Endothelial cell of umbilical vein (primary cell): ENCODE measurements at regions not wholly inside any gene's neighbourhood (a gene's known extent, or its start where the extent isn't known, plus 50 kb on each side); places are given as distances from the start of the nearest gene placed in this dataset.

ENCODE experiments used
- BruUV-seq: library from RNA; stranded (reverse); fragments of 400-500 nt; replicated peaks from 2 replicates; lab custom pipeline; 2021; lab: Mats Ljungman, UMichigan
- CTCF ChIA-PET: fragments of 300-600, 350-600 bp; sonication (Branson Sonifier 250); formaldehyde crosslinking; loops from one replicate; lab custom pipeline; 2021; ENCODE audit warnings: antibody characterized with exemption, inconsistent platforms; lab: Charles Lee
- POLR2A ChIA-PET: fragments of 300-600, 350-600 bp; sonication (Branson Sonifier 250); formaldehyde crosslinking; loops from one replicate; lab custom pipeline; 2021; ENCODE audit warnings: antibody characterized with exemption, inconsistent platforms; lab: Charles Lee
- DNase-seq: peaks from one replicate; pipeline ENCODE4 v3.0.0-alpha.2; 2011; ENCODE audit warnings: low read depth, low spot score
- FAIRE-seq: peaks from 2 replicates; lab custom pipeline; 2011; peaks lifted over from hg19 to GRCh38; lab: Jason Lieb, UNC
- H2AFZ ChIP-seq: 2 replicates; pipeline ENCODE4 v1.6.0; 2012; ENCODE audit warnings: low read depth, low read length, control low read depth, inconsistent platforms
- H3K27ac ChIP-seq: 2 replicates; pipeline ENCODE4 v1.5.1; 2011; ENCODE audit warnings: low read depth, mild to moderate bottlenecking, control low read depth, low read length, moderate library complexity; ENCODE audit not compliant: insufficient read depth
- H3K27me3 ChIP-seq, 2 experiments: 2 replicates each; pipeline versions ENCODE4 v1.6.0 to v1.6.1; 2011; ENCODE audit warnings: low read length in 2 of 2, mixed read lengths in 1 of 2; ENCODE audit not compliant: control insufficient read depth in 2 of 2, insufficient read depth in 2 of 2
- H3K36me3 ChIP-seq, 2 experiments: 2 replicates in 1 of 2; 3 replicates in 1 of 2; pipeline ENCODE4 v1.5.1; 2011; ENCODE audit warnings: low read length in 2 of 2, mild to moderate bottlenecking in 1 of 2, moderate library complexity in 1 of 2; ENCODE audit not compliant: control insufficient read depth in 2 of 2, insufficient read depth in 2 of 2; ENCODE audit errors: extremely low read depth in 1 of 2
- H3K4me1 ChIP-seq: 3 replicates; pipeline ENCODE4 v1.5.1; 2011; ENCODE audit warnings: mild to moderate bottlenecking, low read length; ENCODE audit not compliant: control insufficient read depth, insufficient read depth; ENCODE audit errors: extremely low read depth
- H3K4me2 ChIP-seq: 2 replicates; pipeline ENCODE4 v1.6.1; 2011; ENCODE audit warnings: low read length, control low read depth, mixed read lengths; ENCODE audit not compliant: insufficient read depth
- H3K4me3 ChIP-seq, 3 experiments: fragments of 200-600 bp in 1 of 3; sonication (generic), shearing (Covaris generic) in 1 of 3; replicated peaks in 1 of 3; 2 replicates each; pipeline ENCODE4 v1.5.1; 2011 to 2016; ENCODE audit warnings: control low read depth in 3 of 3, low read length in 3 of 3, mild to moderate bottlenecking in 2 of 3, inconsistent platforms in 1 of 3, low read depth in 1 of 3, moderate library complexity in 1 of 3; ENCODE audit not compliant: insufficient read depth in 1 of 3
- H3K79me2 ChIP-seq: 2 replicates; pipeline ENCODE4 v1.6.0; 2012; ENCODE audit warnings: low read length, inconsistent platforms; ENCODE audit not compliant: control insufficient read depth, insufficient read depth
- H3K9ac ChIP-seq: replicated peaks from 2 replicates; pipeline ENCODE3; 2011; ENCODE audit warnings: low read length, control low read depth; ENCODE audit not compliant: insufficient read depth; ENCODE audit errors: extremely low read depth
- H3K9me1 ChIP-seq: replicated peaks from 3 replicates; pipeline ENCODE4 v1.6.0; 2011; ENCODE audit warnings: mild to moderate bottlenecking, low read length; ENCODE audit not compliant: control insufficient read depth, insufficient read depth; ENCODE audit errors: extremely low read depth
- H3K9me3 ChIP-seq: replicated peaks from 2 replicates; pipeline ENCODE4 v1.5.1; 2012; ENCODE audit warnings: low read length, inconsistent platforms; ENCODE audit not compliant: control insufficient read depth, insufficient read depth
- H4K20me1 ChIP-seq: replicated peaks from 2 replicates; pipeline ENCODE3; 2011; ENCODE audit warnings: mild to moderate bottlenecking, low read length; ENCODE audit not compliant: control insufficient read depth, insufficient read depth; ENCODE audit errors: extremely low read depth
- EZH2 ChIP-seq: IDR thresholded peaks from 2 replicates; pipeline ENCODE4 v1.6.1; 2012; ENCODE audit warnings: borderline replicate concordance, low read depth, mild to moderate bottlenecking, moderate library complexity, low read length, inconsistent platforms; ENCODE audit not compliant: severe bottlenecking
- FOS ChIP-seq: IDR thresholded peaks from 2 replicates; pipeline ENCODE4 v1.6.1; 2011; ENCODE audit warnings: mild to moderate bottlenecking, low read length, moderate library complexity, borderline replicate concordance; ENCODE audit not compliant: insufficient read depth
- GATA2 ChIP-seq: IDR thresholded peaks from 2 replicates; pipeline ENCODE4 v1.7.0; 2011; ENCODE audit warnings: low read depth, mild to moderate bottlenecking, moderate library complexity, mixed read lengths, low read length; ENCODE audit not compliant: insufficient read length, insufficient read depth
- JUN ChIP-seq: IDR thresholded peaks from 2 replicates; pipeline ENCODE4 v1.6.1; 2011; ENCODE audit warnings: borderline replicate concordance, low read depth; ENCODE audit not compliant: insufficient read length, insufficient read depth
- MAX ChIP-seq: IDR thresholded peaks from 2 replicates; pipeline ENCODE4 v1.6.1; 2011; ENCODE audit not compliant: insufficient read depth, insufficient read length
- MYC ChIP-seq: IDR thresholded peaks from one replicate; pipeline ENCODE4 v1.6.1; 2011; ENCODE audit warnings: mild to moderate bottlenecking, low read depth, low read length
- POLR2A ChIP-seq: IDR thresholded peaks from 2 replicates; pipeline ENCODE4 v1.6.1; 2012; ENCODE audit warnings: low read depth, mild to moderate bottlenecking, control low read depth, low read length
- POLR2AphosphoS5 ChIP-seq: IDR thresholded peaks from 2 replicates; pipeline ENCODE4 v1.6.1; 2012; ENCODE audit warnings: low read depth, mild to moderate bottlenecking, control low read depth, low read length, moderate library complexity; ENCODE audit not compliant: insufficient read depth
- dilution Hi-C: fragments of 300-500 bp; cut with MboI; formaldehyde crosslinking; loops from one replicate; pipeline ENCODE4 v1.15.0; 2019; ENCODE audit warnings: low sequenced_read_pairs; ENCODE audit not compliant: extremely low pct_ligation_motif_present
- intact Hi-C: fragments of 100-400 bp; cut with micrococcal nuclease; formaldehyde crosslinking; loops from one replicate; pipeline ENCODE4 v1.10.0; 2022
- TF ChIP-seq, protein P1 (sequence below), 2 donors: IDR thresholded peaks; 1 replicate in 1 of 2; 2 replicates in 1 of 2; pipeline ENCODE4 v1.5.1; 2011; ENCODE audit warnings: low read length in 2 of 2, mild to moderate bottlenecking in 2 of 2, moderate library complexity in 2 of 2, control low read depth in 1 of 2, inconsistent platforms in 1 of 2, low read depth in 1 of 2; ENCODE audit not compliant: insufficient read depth in 1 of 2; ENCODE audit errors: extremely low read depth in 1 of 2

- Histone ChIP-seq H3K4me3 (no peak overlapping the region), H3K4me1 (no peaks in the 10 kb centered on the region), H4K20me1 (no peaks in the 10 kb centered on the region), H3K27me3 (no peaks in the 10 kb centered on the region), H3K27ac (no peak overlapping the region), H3K9me3 (no peaks in the 10 kb centered on the region), H3K9me1 (no peaks in the 10 kb centered on the region), H3K79me2 (no peaks in the 10 kb centered on the region), H3K9ac (no peak overlapping the region), H2AFZ (no peak overlapping the region), H3K36me3 (no peaks in the 10 kb centered on the region), H3K4me2 (no peak overlapping the region)
- POLR2A ChIA-PET, result no interaction called here
- TF ChIP-seq GATA2 (no peak), FOS (no peak)
- TF ChIP-seq, protein P1, sequence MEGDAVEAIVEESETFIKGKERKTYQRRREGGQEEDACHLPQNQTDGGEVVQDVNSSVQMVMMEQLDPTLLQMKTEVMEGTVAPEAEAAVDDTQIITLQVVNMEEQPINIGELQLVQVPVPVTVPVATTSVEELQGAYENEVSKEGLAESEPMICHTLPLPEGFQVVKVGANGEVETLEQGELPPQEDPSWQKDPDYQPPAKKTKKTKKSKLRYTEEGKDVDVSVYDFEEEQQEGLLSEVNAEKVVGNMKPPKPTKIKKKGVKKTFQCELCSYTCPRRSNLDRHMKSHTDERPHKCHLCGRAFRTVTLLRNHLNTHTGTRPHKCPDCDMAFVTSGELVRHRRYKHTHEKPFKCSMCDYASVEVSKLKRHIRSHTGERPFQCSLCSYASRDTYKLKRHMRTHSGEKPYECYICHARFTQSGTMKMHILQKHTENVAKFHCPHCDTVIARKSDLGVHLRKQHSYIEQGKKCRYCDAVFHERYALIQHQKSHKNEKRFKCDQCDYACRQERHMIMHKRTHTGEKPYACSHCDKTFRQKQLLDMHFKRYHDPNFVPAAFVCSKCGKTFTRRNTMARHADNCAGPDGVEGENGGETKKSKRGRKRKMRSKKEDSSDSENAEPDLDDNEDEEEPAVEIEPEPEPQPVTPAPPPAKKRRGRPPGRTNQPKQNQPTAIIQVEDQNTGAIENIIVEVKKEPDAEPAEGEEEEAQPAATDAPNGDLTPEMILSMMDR (IDR thresholded peaks at IDR 0.05; ENCODE audit: extremely low read depth in 1 of 2, insufficient read depth in 1 of 2, low read depth in 1 of 2, low read length in 2 of 2), result peak; percentile 26 to 45
- no TSS peak for BruUV-seq
- intact Hi-C loops (no loop called here), dilution Hi-C loops (no loop called here)
- DNase-seq, result no peak
- FAIRE-seq, result no peak
- CTCF ChIA-PET, result interaction anchor here (0.6 to 1.4 kb wide), 9 partner anchors 9 to 266 kb away, joined by 3 to 4 read pairs (median 3); partner anchors contain the start of gene KLF11
These were observed 65.3 kb upstream of the TAF1B start for GRCh38 chr2:9778012-9778411.

GRCh38 chr2:9778471-9779316 lies 64.6 kb upstream of the TAF1B start:
- Histone ChIP-seq H3K4me3 (no peak overlapping the region), H4K20me1 (no peaks in the 10 kb centered on the region), H3K9me3 (no peaks in the 10 kb centered on the region), H2AFZ (no peak overlapping the region), H3K4me1 (no peaks in the 10 kb centered on the region), H3K27ac (no peak overlapping the region), H3K4me2 (no peak overlapping the region), H3K27me3 (peaks cover 0 to 2% of the 10 kb centered on the region in 2 experiments), H3K9me1 (no peaks in the 10 kb centered on the region), H3K79me2 (no peaks in the 10 kb centered on the region), H3K9ac (no peak overlapping the region), H3K36me3 (no peaks in the 10 kb centered on the region)
- FAIRE-seq (no peak), DNase-seq (no peak)
- dilution Hi-C loops (no loop called here), intact Hi-C loops (no loop called here)
- BruUV-seq, result no TSS peak
- POLR2A ChIA-PET, result no interaction called here
- TF ChIP-seq GATA2 (no peak), POLR2A (no peak), FOS (no peak), EZH2 (no peak), MYC (no peak), POLR2AphosphoS5 (no peak), JUN (no peak), MAX (no peak)
- TF ChIP-seq, protein P1 (IDR thresholded peaks at IDR 0.05; ENCODE audit: extremely low read depth in 1 of 2, insufficient read depth in 1 of 2, low read depth in 1 of 2, low read length in 2 of 2), result no peak
- CTCF ChIA-PET, result interaction anchor here (0.9 to 1.4 kb wide), 7 partner anchors 8 to 265 kb away, joined by 3 to 7 read pairs (median 3); partner anchors contain the start of gene KLF11
